K562 (cell line): ENCODE measurements at regions not wholly inside any gene's neighbourhood (a gene's known extent, or its start where the extent isn't known, plus 50 kb on each side); places are given as distances from the start of the nearest gene placed in this dataset.

Experiments used
- ATAC-seq: fragments of 200-7000 bp; cut with Tn5 transposase; 3 replicates; pipeline ENCODE4 v1.9.1; 2020; ENCODE audit warnings: moderate library complexity
- BruUV-seq: library from RNA; stranded (reverse); fragments of 400-500 nt; replicated peaks from 2 replicates; lab custom pipeline; 2021; lab: Mats Ljungman, UMichigan
- CTCF ChIA-PET: fragments of 300-600 bp; formaldehyde crosslinking; extraction: SDS; loops from one replicate; lab custom pipeline; 2021; ENCODE audit warnings: low intra/inter-chr PET ratio; lab: Yijun Ruan, JAX
- POLR2A ChIA-PET: fragments of 300-600, 350-650 bp; sonication (Branson Sonifier 250); formaldehyde crosslinking; extraction: SDS; loops from one replicate; lab custom pipeline; 2021; ENCODE audit warnings: antibody characterized with exemption, inconsistent platforms; lab: Yijun Ruan, JAX
- DNase-seq, 4 experiments: peaks; one replicate each; pipeline versions ENCODE4 v3.0.0 to v3.0.0-alpha.2; 2011 to 2018; ENCODE audit warnings: low spot score in 3 of 4, mixed read lengths in 3 of 4; ENCODE audit errors: extremely low read depth in 1 of 4
- FAIRE-seq: peaks from 2 replicates; lab custom pipeline; 2011; peaks lifted over from hg19 to GRCh38; lab: Jason Lieb, UNC
- H2AFZ ChIP-seq: 2 replicates; pipeline ENCODE4 v1.6.0; 2011; ENCODE audit warnings: low read depth, low read length, control low read depth, inconsistent platforms
- H3K27ac ChIP-seq: fragments of 200-600 bp; 3 replicates; pipeline ENCODE4 v1.8.0; 2011; ENCODE audit warnings: low read depth, mild to moderate bottlenecking, control low read depth, inconsistent platforms, low read length, moderate library complexity, mixed read lengths; ENCODE audit errors: extremely low read depth
- H3K27me3 ChIP-seq, 2 experiments: fragments of 300-600 bp in 1 of 2; 2 replicates in 1 of 2; 3 replicates in 1 of 2; pipeline versions ENCODE4 v1.6.0 to v1.8.0; 2011; ENCODE audit warnings: inconsistent platforms in 2 of 2, low read length in 2 of 2, mild to moderate bottlenecking in 1 of 2, mixed read lengths in 1 of 2, moderate library complexity in 1 of 2; ENCODE audit not compliant: control insufficient read depth in 2 of 2, insufficient read depth in 2 of 2
- H3K36me3 ChIP-seq: fragments of 300-600 bp; 3 replicates; pipeline ENCODE4 v1.8.0; 2011; ENCODE audit warnings: mild to moderate bottlenecking, low read length, inconsistent platforms; ENCODE audit not compliant: control insufficient read depth, insufficient read depth
- H3K4me1 ChIP-seq, 2 experiments: fragments of 200-600 bp in 1 of 2; replicated peaks in 1 of 2; 2 replicates in 1 of 2; 3 replicates in 1 of 2; pipeline versions ENCODE4 v1.5.1 to v1.8.0; 2011; ENCODE audit warnings: inconsistent platforms in 2 of 2, low read length in 2 of 2, mild to moderate bottlenecking in 1 of 2, mixed read lengths in 1 of 2, moderate library complexity in 1 of 2; ENCODE audit not compliant: control insufficient read depth in 2 of 2, insufficient read depth in 2 of 2
- H3K4me2 ChIP-seq: 2 replicates; pipeline ENCODE4 v1.6.1; 2011; ENCODE audit warnings: low read length, control low read depth, inconsistent platforms, mixed read lengths; ENCODE audit not compliant: insufficient read depth
- H3K4me3 ChIP-seq: fragments of 200-600 bp; sonication (generic), shearing (Covaris generic); 2 replicates; pipeline ENCODE4 v1.5.1; 2016; ENCODE audit warnings: control low read depth, inconsistent platforms
- H3K79me2 ChIP-seq: fragments of 200-600 bp; 3 replicates; pipeline ENCODE4 v1.8.0; 2011; ENCODE audit warnings: low read length, inconsistent platforms; ENCODE audit not compliant: control insufficient read depth, insufficient read depth
- H3K9ac ChIP-seq, 2 experiments: 2 replicates each; pipeline versions ENCODE4 v1.6.0 to v1.6.1; 2011; ENCODE audit warnings: low read depth in 2 of 2, low read length in 2 of 2, control low read depth in 1 of 2, inconsistent platforms in 1 of 2, mild to moderate bottlenecking in 1 of 2, mixed read lengths in 1 of 2; ENCODE audit not compliant: insufficient read depth in 1 of 2
- H3K9me1 ChIP-seq: one replicate; pipeline ENCODE4 v1.6.0; 2011; ENCODE audit warnings: inconsistent platforms, mild to moderate bottlenecking, low read length, moderate library complexity; ENCODE audit not compliant: control insufficient read depth, insufficient read depth
- H3K9me3 ChIP-seq: replicated peaks from 2 replicates; pipeline ENCODE4 v1.5.1; 2011; ENCODE audit warnings: low read depth, low read length, inconsistent platforms; ENCODE audit not compliant: control insufficient read depth, insufficient read depth
- H4K20me1 ChIP-seq: replicated peaks from 2 replicates; pipeline ENCODE4 v1.6.1; 2011; ENCODE audit warnings: low read length, inconsistent platforms, mixed read lengths; ENCODE audit not compliant: control insufficient read depth, insufficient read depth
- SNIP1 ChIP-seq: fragments of 450-650 bp; IDR thresholded peaks from 2 replicates; pipeline ENCODE4 v1.7.1; 2017; ENCODE audit warnings: low read depth, mild to moderate bottlenecking
- ZNF395 ChIP-seq: fragments of 200-800 bp; sonication (Bioruptor generic); IDR thresholded peaks from 2 replicates; pipeline ENCODE4 v1.6.1; 2017; ENCODE audit warnings: missing genetic modification characterization, missing compliant biosample characterization
- WGBS: fragments of 100-300 bp; shearing (Covaris generic); methylation state at CpG from one replicate; pipeline ENCODE4 v1.1.6; 2016; ENCODE audit warnings: low coverage, mixed read lengths; ENCODE audit not compliant: insufficient coverage; ENCODE audit errors: missing lambda C conversion rate; 5-methylcytosine and 5-hydroxymethylcytosine counted together
- in situ Hi-C: fragments of 300-500 bp; cut with MboI; formaldehyde crosslinking; loops from 4 replicates; pipeline ENCODE4 v1.15.0; 2018; ENCODE audit warnings: inconsistent platforms, mixed read lengths
- intact Hi-C: fragments of 100-400 bp; cut with micrococcal nuclease; formaldehyde crosslinking; loops from 2 replicates; pipeline ENCODE4 v1.14.2; 2022

DNA sequence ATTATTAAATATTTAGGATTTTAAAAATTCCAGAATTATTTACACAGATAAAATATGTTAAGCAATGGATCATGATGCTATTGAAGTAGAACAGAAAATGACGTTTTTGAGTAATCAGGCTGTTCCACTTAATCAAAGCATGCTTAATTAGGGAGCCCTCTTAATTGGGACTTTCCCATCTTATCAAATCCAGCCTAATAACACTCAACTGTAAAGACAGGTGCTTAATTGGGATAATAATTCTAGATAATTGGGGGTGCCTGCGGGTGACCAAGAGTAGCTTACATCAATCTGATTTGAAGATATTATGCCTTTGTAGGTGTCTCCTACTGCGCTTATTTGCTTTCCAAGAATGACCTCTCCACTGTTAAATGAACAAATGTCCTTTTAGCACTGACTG, 742.2 kb upstream of the SLITRK6 start:
- Histone ChIP-seq H3K9me3 (no peaks in the 10 kb centered on the region), H3K36me3 (no peaks in the 10 kb centered on the region), H3K9ac (no peak overlapping the region), H3K9me1 (no peaks in the 10 kb centered on the region)
- no peak for DNase-seq
- in situ Hi-C loops (no loop called here), intact Hi-C loops (no loop called here)
- ChIA-PET CTCF (no interaction called here), POLR2A (no interaction called here)
- ATAC-seq, result no peak
- TF ChIP-seq SNIP1, result no peak
- TF ChIP-seq, all 486 proteins: peak for 0
- no peaks in the 10 kb centered on the region for H4K20me1 ChIP-seq
- no peaks in the 10 kb centered on the region for H3K79me2 ChIP-seq
- H3K4me1 ChIP-seq, result no peaks in the 10 kb centered on the region
- no peak overlapping the region for H3K27ac ChIP-seq
- no TSS peak for BruUV-seq
- 4% methylated on average over 3 of the region's 3 CpGs for WGBS
- H3K4me3 ChIP-seq, result no peak overlapping the region
- no peak for FAIRE-seq
- no peaks in the 10 kb centered on the region for H3K27me3 ChIP-seq
- no peak overlapping the region for H3K4me2 ChIP-seq
- H2AFZ ChIP-seq, result no peak overlapping the region

- no peak overlapping the region for H2AFZ ChIP-seq
- H3K9ac ChIP-seq, result no peak overlapping the region
- no peak for TF ChIP-seq ZNF395 (CRISPR knock-in tag)
- no peak for FAIRE-seq
- intact Hi-C loops, result no loop called here
- H3K4me3 ChIP-seq, result no peak overlapping the region
- no peak overlapping the region for H3K27ac ChIP-seq
- ChIA-PET POLR2A (no interaction called here), CTCF (no interaction called here)
- no peaks in the 10 kb centered on the region for H3K4me1 ChIP-seq
- no peak for ATAC-seq
- BruUV-seq, result no TSS peak
- DNase-seq, result no peak
- H4K20me1 ChIP-seq, result no peaks in the 10 kb centered on the region
- H3K9me1 ChIP-seq, result no peaks in the 10 kb centered on the region
- no peaks in the 10 kb centered on the region for H3K36me3 ChIP-seq
- H3K4me2 ChIP-seq, result no peak overlapping the region
- in situ Hi-C loops, result no loop called here
- H3K27me3 ChIP-seq, result no peaks in the 10 kb centered on the region
- no peaks in the 10 kb centered on the region for H3K9me3 ChIP-seq
- no peaks in the 10 kb centered on the region for H3K79me2 ChIP-seq
Observed at GRCh38 chr13:86554066-86554465, 754.8 kb upstream of the SLITRK6 start.
